Left lung (tissue), 4 donors: ENCODE measurements at regions not wholly inside any gene's neighbourhood (a gene's known extent, or its start where the extent isn't known, plus 50 kb on each side); places are given as distances from the start of the nearest gene placed in this dataset.

Experiments
- ATAC-seq: fragments of 200-7000 bp; cut with Tn5 transposase; one replicate; pipeline ENCODE4 v1.9.1; 2020; ENCODE audit warnings: moderate library complexity
- DNase-seq, 4 donors: peaks; one replicate each; pipeline ENCODE4 v3.0.0-alpha.2; 2013 to 2020
- H3K27ac ChIP-seq, 2 donors: fragments of 200-600 bp; sonication (generic) in 1 of 2; one replicate each; pipeline versions ENCODE4 v1.5.0 to v1.8.0; 2020 to 2021
- H3K27me3 ChIP-seq, 2 donors: fragments of 200-600 bp; sonication (generic) in 1 of 2; one replicate each; pipeline versions ENCODE4 v1.5.0 to v1.8.0; 2020 to 2021
- H3K36me3 ChIP-seq, 2 donors: fragments of 200-600 bp; sonication (generic) in 1 of 2; one replicate each; pipeline versions ENCODE4 v1.5.0 to v1.8.0; 2020 to 2021
- H3K4me1 ChIP-seq, 2 donors: fragments of 200-600 bp; one replicate each; pipeline ENCODE4 v1.8.0; 2021
- H3K4me3 ChIP-seq, 2 donors: fragments of 200-600 bp; sonication (generic) in 1 of 2; one replicate each; pipeline versions ENCODE4 v1.5.0 to v1.8.0; 2020 to 2021; ENCODE audit warnings: mild to moderate bottlenecking in 1 of 2
- H3K9me3 ChIP-seq, 2 donors: fragments of 200-600 bp; sonication (generic) in 1 of 2; one replicate each; pipeline versions ENCODE4 v1.5.0 to v1.8.0; 2020 to 2021
- intact Hi-C, 2 donors: fragments of 100-400 bp; cut with DNase I; formaldehyde crosslinking; loops; one replicate each; pipeline versions ENCODE4 v1.11.2 to v1.14.2; 2022
- TF ChIP-seq, protein P1 (sequence below), 2 donors: fragments of 200-600 bp; sonication (generic) in 1 of 2; IDR thresholded peaks; one replicate each; pipeline versions ENCODE4 v1.5.0 to v1.8.0; 2021; ENCODE audit warnings: antibody characterized with exemption in 2 of 2
- donor health status: DM: no; HTN: yes; CAD: no.
- donor health status: DM: no; HTN: no; CAD: no.

GRCh38 chr5:174177531-174177930 lies 132.0 kb downstream of the NSG2 start:
- intact Hi-C loops, result no loop called here
- ATAC-seq, result peak; percentile 19

DNA sequence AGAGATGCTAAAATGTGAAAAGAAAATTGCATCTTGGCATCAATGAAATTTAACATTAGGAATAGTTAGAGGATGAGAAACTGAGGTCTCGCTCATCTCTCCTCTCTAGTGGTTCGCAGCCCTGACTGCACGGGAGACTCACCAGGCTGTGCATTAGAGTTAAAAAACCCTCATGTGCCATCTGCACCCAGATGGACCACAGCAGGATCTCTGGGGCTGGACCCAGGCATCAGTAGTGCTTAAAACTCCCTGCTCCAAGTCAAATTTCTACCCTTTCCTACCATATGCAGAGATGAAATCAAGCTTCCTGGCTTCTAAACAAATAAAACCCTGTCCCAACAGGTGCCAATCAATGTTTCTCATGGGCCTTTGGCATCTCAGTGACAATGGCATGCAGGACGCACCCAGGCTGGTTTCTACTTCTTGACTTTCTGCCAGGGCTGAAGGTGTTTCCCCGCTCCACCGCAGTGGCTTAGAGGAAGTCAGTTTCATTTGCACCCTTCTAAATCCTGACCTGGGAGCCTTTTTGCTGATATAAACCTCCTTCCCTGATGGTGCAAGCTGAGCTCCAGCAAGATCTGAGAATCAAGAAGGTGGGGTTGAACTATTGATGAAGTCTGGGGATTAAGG lies 132.6 kb downstream of the NSG2 start:
- Histone ChIP-seq H3K4me3 (no peak overlapping the region), H3K9me3 (no peaks in the 10 kb centered on the region), H3K4me1 (no peaks in the 10 kb centered on the region), H3K36me3 (no peaks in the 10 kb centered on the region), H3K27me3 (no peaks in the 10 kb centered on the region), H3K27ac (no peak overlapping the region)
- ATAC-seq (no peak), DNase-seq (no peak)
- TF ChIP-seq, protein P1, sequence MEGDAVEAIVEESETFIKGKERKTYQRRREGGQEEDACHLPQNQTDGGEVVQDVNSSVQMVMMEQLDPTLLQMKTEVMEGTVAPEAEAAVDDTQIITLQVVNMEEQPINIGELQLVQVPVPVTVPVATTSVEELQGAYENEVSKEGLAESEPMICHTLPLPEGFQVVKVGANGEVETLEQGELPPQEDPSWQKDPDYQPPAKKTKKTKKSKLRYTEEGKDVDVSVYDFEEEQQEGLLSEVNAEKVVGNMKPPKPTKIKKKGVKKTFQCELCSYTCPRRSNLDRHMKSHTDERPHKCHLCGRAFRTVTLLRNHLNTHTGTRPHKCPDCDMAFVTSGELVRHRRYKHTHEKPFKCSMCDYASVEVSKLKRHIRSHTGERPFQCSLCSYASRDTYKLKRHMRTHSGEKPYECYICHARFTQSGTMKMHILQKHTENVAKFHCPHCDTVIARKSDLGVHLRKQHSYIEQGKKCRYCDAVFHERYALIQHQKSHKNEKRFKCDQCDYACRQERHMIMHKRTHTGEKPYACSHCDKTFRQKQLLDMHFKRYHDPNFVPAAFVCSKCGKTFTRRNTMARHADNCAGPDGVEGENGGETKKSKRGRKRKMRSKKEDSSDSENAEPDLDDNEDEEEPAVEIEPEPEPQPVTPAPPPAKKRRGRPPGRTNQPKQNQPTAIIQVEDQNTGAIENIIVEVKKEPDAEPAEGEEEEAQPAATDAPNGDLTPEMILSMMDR (IDR thresholded peaks at IDR 0.05), result no peak
- intact Hi-C loops, result no loop called here

More at GRCh38 chr5:174177531-174177930, 132.0 kb downstream of the NSG2 start:
- TF ChIP-seq, protein P1 (IDR thresholded peaks at IDR 0.05), result no peak
- H3K27ac ChIP-seq, result no peak overlapping the region
- no peaks in the 10 kb centered on the region for H3K36me3 ChIP-seq
- H3K27me3 ChIP-seq, result no peaks in the 10 kb centered on the region
- H3K4me3 ChIP-seq, result no peak overlapping the region
- H3K4me1 ChIP-seq, result no peaks in the 10 kb centered on the region
- no peak for DNase-seq
- no peaks in the 10 kb centered on the region for H3K9me3 ChIP-seq

DNA sequence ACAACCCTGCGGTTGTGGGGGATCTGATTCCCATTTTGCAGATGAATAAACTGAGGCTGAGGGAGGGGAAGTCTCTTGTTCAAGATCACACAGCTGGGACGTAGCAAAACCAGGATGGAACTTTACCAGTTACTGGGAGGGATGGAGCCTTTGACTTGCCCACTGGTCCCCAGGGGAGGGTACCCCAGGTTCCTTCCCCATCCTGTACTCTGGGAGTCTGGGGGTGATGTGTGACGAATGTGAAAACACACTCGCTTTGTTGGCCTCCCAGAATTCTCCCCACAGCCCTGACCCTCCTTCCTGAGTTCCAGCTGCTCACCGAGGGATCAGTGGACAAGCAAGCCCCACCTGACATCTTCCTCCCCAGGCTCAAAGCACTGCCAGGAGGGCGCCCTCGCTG lies 135.1 kb downstream of the NSG2 start:
- Histone ChIP-seq H3K4me3 (no peak overlapping the region), H3K9me3 (no peaks in the 10 kb centered on the region), H3K4me1 (no peaks in the 10 kb centered on the region), H3K36me3 (no peaks in the 10 kb centered on the region), H3K27ac (no peak overlapping the region), H3K27me3 (no peaks in the 10 kb centered on the region)
- ATAC-seq (no peak), DNase-seq (no peak)
- intact Hi-C loops, result no loop called here
- TF ChIP-seq, protein P1 (IDR thresholded peaks at IDR 0.05), result no peak

DNA sequence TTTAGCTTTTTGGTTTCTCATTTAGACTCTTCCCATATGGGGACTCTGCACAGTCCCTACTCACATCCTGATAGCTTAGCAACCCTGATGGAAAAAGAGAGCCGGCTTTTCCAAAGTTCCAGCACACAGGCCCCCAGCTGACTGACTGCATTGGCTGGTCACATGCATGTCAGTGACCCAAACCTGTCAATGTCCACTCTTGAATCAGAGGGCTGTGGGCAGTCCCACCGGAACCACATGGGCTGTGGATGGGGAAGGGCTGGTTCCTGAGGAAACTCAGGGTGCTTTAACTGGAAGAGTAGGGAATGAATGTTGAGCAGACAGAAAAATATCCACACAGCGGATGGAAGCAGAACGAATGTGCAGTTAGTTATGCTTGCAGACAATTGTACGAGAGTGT lies 136.6 kb downstream of the NSG2 start:
- DNase-seq (no peak), ATAC-seq (no peak)
- no peaks in the 10 kb centered on the region for H3K9me3 ChIP-seq
- H3K4me1 ChIP-seq, result no peaks in the 10 kb centered on the region
- no peaks in the 10 kb centered on the region for H3K36me3 ChIP-seq
- H3K27ac ChIP-seq, result no peak overlapping the region
- no peak overlapping the region for H3K4me3 ChIP-seq
- TF ChIP-seq, protein P1 (IDR thresholded peaks at IDR 0.05), result no peak
- no peaks in the 10 kb centered on the region for H3K27me3 ChIP-seq
- intact Hi-C loops, result no loop called here

- no peaks in the 10 kb centered on the region for H3K27me3 ChIP-seq
- TF ChIP-seq, protein P1 (IDR thresholded peaks at IDR 0.05), result no peak
- no peaks in the 10 kb centered on the region for H3K4me1 ChIP-seq
- ATAC-seq (no peak), DNase-seq (no peak)
- no peaks in the 10 kb centered on the region for H3K9me3 ChIP-seq
- intact Hi-C loops, result no loop called here
- no peaks in the 10 kb centered on the region for H3K36me3 ChIP-seq
- H3K4me3 ChIP-seq, result no peak overlapping the region
- H3K27ac ChIP-seq, result no peak overlapping the region
These were observed 138.2 kb downstream of the NSG2 start for GRCh38 chr5:174183701-174184100.
